ENCODE measurements at regions not wholly inside any gene's neighbourhood (a gene's known extent, or its start where the extent isn't known, plus 50 kb on each side); places are given as distances from the start of the nearest gene placed in this dataset.
A peak's percentile ranks its signal among the peaks of the same experiment; 100 is the strongest.

DNA sequence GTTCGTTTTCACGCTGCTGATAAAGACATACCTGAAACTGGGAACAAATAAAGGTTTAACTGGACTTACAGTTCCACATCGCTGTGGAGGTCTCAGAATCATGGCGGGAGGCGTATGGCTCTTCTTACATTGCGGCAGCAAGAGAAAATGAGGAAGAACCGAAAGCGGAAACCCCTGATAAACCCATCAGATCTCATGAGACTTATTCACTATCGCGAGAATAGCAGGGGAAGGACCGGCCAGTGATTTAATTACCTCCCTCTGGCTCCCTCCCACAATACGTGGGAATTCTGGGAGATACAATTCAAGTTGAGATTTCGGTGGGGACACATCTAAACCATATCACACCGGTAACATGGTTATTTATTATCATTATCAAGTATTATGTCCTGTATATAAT lies 2204.5 kb downstream of the ARAP2 start:
- no peak for DNase-seq

DNA sequence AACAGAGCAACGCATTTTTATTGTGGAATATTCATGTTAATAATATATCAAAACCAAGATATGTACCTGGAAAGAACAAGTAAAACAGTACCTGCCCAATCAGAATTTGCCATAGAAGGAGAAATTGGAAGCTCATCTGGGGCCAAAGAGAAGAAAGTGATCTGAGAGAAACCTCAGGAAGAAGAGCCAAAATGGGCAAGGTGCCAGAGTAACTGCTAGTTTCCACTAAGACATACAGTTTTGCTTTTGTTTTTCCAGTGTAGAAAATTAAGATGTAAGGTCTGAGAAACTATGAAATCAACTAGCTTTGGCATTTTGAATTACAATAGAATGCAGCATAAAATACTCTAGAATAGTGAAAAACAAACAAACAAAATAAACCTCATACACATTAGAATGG lies 2201.2 kb downstream of the ARAP2 start:
- peak; percentile 6 for DNase-seq

DNA sequence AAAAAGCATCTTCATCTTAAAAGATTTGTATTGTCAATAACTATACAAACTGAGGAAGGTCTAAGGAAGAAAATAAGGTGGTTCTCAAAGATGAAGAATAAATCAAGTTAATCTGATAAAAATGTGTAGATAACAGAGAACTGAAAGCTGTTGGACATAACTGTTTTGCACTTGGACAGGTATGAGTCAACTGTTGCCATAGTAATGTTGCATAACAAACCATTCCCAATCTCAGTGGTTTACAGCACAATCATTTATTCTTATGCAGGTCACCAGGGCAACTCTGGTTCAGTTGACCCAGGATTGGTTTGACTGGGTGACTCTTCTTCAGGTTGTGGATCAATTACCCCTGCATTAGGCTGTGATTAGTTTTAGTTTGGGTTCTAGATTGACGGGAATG lies 2197.7 kb downstream of the ARAP2 start:
- DNase-seq: peak; percentile 92

DNA sequence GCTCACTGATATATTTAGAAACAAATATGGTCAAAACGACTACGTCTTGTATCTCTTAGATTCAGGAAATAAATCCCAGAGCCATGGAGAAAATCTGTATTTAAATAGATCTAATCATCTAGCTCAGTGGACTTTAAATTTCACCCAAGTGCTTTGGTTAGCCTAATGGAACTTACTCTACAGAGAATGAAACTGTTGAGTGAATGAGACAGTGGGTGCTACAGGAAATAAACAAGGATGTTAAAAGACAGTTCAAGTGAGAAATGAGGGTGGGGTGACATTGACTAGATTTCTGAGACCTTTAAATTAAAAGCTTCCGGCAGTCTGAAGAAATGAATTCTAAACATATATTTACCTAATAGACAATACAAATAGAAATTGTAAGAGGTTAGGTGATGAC lies 2197.0 kb downstream of the ARAP2 start:
- peak; percentile 83 for DNase-seq

DNA sequence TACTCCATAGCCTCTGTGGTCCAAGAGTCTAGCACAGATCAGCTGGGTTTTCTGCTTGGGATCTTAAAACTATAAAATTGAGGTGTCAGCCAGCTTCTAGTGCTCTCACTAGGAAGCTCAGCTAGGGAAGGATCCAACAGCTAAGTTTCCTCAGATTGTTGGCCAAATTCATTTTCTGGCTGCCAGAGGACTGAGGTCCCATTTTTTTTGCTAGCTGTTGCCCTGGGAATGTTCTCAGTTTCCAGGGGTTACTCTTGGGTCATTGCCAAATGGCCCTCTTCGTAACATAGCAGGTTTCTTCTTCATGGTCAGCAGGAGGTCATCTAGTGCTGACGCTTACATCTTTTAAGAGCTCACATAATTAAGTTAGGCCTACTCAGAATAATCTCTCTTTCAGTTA lies 2178.2 kb downstream of the ARAP2 start:
- no peak for DNase-seq

DNA sequence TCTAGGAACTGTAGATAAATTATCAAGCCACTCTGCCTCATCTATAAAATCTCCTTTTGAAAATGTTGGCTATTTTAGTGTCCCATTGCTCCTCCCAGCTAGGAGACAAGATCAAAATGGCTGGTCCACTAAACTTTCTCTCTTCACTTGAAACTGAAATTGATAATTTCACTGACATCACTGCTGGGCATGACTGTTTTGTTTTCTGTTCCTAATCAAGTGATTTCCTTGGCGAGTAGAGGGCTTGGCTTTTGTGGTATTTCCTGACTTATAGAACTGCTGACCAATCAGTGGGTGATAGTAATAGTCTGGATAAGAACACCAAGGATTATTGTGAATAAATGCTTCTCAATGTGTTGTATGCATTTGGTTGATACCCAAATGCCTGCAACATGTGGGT lies 2152.9 kb downstream of the ARAP2 start:
- no peak for DNase-seq

DNA sequence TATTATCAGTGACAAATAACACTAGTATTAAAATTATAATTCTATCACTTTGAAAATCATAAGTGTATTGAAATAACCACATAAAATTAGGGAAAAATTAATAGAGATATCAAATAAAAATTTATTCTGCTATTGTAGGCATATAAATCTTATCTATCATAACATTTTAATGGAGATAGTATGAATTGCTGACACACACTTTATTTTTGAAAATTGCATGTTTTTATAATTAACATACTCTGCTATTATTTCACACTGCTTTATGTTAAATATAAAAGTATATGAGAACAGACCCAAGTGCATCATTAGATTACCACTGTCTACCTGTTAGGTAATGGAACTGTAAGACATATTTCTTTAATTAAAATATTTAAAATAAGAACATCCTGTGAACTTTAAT lies 2150.2 kb downstream of the ARAP2 start:
- DNase-seq: no peak

DNA sequence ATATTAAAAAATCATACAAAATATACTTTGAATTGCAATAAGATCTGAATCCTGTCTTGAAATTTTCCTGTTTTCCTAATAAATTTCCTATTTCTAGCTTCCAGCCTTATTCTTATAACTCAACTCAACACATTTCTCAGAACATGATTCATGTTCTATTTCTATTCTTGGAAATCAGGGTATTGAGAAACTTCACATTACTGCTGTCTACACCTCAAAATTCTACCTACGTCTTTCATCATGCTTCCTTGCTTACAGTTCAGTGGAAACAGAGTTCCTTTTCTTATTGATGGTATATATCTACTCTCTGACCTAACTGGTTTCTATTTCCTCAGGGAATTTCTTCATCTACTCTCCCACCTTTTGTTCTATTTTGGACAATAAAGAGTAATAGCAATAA lies 2139.0 kb downstream of the ARAP2 start:
- no peak for DNase-seq

DNA sequence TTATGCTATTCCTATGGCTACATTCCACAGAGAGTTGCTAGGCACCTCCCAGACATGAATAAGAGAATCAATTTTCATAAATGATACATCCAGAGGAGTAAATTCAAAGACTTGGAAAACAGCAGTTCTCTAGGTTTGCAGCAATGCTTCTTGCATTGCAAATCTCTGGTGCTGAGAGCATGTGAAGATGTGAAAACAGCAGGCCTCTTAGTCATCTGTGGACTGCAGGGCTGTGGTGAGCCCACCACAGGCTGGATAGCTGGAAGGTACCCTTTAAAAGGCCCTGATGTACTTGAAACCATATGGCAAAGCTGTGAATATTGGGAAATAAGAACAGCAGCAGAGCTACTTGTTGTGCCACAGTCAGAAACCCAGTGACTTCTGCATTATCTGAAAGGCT lies 2135.9 kb downstream of the ARAP2 start:
- no peak for DNase-seq

DNA sequence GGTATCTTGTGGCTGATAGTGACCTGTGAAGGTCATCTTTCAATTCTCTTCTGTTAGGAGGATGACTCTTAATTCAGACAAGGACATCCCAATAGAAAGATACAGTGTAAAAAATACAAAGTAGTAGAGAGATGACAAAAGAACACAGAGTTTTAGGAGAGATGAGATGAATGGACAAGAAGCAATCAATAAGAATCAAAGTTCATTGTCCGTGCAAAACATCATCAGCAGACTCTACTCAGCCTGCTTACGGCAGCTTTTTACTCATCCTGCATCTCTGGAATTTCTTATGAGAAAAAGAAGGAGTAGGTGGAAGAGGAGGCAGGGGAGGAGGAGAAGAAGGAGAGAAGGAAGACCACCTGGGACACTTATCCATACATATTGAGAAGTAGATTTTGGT lies 2131.7 kb downstream of the ARAP2 start:
- no peak for DNase-seq

DNA sequence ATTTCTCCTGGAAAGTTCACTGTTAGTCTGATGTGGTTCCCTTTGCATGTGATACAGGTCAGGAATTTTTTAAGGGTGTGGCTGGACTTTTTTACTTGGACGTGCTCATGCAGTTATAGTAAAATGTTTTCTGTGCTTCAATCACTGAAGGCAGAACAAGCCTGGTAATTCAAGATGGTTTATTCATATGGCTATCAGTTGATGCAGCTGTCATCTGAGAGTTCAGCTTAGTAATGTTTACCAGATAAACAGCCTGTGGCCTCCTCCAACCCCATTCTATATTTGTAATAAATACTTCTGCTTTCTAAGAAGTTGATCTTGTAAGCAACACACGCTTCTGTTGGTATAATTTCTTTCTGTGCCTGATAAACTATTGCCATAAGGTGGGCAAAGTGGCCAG lies 2105.9 kb downstream of the ARAP2 start:
- DNase-seq: peak; percentile 34

DNA sequence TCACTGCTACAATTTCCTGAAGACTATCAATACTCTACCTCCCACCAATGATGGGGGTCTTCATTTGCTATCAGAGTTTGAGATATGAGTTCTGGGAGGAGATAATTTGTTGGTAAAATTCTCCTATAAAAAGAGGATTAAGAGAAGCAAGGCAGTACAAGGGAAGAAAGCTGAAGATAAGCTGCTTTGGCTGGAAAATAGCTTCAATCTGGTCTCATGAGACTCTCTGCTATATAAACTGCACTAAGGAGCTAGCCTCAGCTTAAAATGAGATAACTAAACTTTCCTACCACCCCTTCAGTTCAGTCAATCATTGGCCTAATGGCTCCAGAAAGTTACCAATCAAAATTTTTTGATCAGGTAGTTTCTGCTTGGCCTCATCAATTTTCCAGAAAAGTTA lies 2105.0 kb downstream of the ARAP2 start:
- DNase-seq: no peak

DNA sequence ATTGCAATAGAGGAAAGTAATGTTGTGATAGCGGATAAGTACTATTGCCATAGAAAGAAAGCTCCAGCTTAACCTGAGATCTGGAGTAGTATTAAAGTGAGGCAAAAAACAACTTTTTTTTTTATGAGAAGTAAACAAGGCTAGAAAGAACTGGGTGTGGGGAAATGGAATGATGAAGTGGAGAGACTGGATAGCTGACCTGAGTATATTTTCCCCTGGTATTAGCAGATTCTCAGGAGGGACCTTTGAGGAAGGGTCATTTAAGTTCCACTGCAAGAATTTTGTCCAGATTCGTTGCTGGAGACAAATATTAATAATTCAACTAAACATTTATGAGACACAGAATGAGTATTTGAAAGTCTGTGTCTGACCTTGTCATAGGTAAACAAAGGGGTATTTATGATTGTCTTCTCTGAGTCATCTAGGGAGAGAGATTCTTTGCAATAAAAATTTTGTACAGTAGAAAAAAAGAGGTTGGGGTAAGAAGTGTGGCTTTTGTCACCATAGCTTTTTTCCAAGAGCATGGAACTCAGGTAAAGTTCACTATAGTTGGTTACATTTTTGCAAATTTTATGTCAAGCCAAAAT lies 2095.9 kb downstream of the ARAP2 start:
- peak; percentile 37 for DNase-seq

DNA sequence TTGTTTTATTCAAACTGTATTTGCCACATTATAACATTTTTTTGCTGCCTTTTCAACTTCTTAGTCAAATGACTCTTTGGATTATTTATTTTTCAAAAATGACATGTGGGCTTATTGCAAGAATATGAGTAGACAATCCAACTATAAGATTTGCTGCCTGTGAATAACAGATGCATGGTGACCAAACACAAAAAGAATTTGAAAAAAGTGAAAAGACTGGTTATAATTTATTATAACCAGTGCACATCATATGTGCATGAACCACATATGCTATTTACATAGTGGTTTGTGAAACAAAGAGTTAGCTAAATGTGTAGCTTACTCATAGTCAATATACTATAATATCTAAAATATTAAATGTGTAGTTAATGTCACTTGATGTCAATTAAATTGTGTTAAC lies 2086.8 kb downstream of the ARAP2 start:
- no peak for DNase-seq

DNA sequence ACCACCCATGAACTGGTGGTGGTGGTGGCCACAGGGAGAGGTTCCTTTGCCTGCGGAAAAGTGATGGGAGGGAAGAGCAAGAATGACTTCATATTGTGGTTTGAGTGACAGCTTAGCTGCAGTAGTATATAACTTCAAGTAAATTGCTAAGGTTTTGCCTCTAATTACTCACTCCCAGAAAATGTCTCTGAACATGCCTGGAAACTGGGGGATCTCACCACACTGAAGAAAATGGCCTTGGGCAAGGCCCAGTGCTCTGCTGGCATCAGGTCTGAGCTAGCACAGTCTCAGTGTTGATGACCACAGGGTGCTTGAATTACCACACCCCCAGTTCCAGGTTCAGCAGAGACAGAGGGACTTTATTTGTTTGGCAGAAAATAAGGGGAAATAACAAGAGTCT lies 2085.4 kb downstream of the ARAP2 start:
- no peak for DNase-seq

DNA sequence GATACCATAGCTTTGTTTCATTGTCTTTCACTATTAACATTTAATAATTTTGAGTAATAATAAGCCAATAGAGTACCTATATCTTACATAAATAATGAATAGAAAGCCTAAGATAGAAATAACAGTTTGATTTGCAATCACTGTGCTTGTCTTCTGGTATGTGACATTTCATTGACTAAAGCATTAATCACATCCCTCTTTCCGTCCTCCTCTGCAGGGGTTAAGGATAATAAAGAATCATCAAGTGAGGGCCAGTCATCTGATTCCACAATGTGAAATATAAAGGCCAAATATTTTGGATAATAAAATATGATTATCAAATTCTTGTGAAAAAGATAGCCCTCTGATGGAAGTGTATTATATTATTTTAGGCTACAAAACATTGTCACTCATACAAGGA lies 2073.4 kb downstream of the ARAP2 start:
- DNase-seq: no peak

DNA sequence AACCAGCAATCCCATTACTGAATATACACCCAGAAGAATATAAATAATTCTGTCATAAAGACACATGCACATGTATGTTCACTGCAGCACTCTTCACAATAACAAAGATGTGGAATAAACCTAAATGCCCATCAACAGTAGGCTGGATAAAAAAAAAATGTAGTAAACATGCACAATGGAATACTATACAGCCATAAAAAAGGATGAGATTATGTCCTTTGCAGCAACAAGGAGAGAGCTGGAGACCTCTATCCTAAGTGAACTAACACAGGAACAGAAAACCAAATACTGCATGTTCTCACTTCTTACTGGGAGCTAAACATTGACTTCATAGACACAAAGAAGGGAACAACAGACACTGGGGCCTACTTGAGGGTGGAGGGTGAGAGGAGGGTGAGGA lies 2067.7 kb downstream of the ARAP2 start:
- no peak for DNase-seq

DNA sequence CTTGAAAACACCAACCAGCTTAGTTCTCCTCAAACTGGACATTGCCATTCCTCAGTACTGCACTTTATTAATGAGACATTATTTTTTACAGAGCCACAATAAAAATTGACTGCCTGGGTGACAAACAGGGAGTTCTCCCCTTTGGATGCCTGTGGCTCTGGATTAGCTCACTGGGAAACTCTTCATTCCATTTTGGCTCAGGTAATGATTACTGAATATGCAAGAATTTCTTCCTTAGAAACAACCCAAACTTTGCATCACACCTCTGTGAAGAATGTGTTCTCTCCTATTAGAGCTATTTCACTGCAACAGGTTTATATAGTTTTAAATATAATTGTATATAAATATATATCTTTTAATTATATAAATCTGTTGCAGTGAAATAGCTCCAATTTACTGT lies 2065.8 kb downstream of the ARAP2 start:
- DNase-seq: no peak

DNA sequence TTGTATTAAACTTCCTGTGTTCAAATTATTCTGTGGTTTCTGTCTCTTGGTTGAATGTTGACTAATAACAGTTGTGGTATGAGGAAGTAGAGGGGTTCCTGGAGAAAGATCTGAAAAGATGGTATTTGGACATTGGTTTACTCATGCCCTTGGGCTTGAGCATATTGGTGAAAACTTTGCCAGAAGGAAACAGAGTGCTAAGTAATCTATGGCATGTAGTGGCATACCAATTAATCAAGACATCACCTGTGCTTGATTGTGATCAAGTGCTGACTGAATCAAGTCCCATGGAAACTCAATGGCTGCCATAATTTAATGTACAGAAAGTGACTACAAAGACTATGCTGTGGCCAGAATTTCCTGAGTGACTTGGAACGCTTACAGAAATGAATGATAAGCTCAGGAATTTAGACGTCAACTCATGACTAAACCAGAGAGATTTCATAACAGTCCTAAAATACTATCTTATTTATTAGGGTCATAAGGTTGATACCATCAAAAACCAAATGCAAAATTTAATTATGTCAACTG lies 2062.9 kb downstream of the ARAP2 start:
- DNase-seq: peak; percentile 21

DNA sequence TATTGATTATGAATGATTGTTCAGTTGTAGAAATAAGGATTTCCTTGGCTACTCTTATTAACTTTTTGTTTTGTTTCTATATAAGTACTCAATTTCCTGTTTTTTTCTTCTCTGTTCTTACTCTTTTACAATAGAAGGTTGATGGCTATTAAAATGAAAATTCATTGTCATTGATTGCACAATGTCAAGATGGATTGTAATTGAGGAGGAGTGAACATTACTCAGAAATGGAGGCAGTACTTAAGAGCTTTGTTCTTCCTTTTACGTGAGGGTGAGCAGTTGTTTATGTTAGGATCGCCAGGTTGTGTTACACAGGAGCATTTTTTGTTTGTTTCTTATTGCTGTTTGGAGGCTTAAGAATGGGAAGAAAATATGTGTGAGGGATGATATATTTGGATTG lies 2062.4 kb downstream of the ARAP2 start:
- no peak for DNase-seq

DNA sequence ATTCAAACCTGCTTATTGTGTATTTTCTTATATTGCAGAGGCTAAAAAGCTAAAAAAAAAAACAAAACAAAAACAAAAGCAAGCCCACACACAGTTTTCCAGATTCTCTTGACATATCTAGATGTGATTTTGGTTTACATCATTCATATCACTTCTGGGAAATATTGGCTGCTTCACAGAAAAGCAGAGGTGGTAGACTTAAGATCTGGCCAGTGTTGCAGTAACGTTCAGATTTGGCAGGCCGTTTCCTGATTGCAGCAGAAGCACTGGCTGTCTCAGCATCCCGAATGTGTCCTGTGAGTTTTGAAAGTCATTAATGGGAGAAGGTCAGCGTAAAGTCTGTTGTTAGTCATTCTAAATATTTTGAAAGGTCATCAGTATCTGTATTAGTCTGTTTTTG lies 2062.0 kb downstream of the ARAP2 start:
- no peak for DNase-seq

DNA sequence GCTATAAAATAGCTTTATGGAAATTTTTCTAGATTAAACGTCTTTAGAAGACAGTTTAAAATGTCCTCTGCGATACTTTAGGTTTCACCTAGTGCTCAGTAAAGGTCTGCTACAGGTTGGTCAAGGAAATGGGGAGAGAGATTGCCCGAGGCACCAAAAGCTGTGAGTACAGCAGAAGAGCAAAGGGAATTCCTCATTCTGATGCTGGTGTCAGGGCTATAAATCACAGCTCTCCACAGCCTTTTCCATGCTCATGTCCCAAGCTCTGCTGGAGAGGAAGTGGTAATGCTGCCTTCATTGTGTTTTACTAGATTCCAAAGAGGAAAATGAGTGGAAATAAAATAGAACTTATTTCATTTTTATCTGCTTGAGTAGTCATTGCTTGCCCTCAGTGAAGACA lies 2060.4 kb downstream of the ARAP2 start:
- no peak for DNase-seq

DNA sequence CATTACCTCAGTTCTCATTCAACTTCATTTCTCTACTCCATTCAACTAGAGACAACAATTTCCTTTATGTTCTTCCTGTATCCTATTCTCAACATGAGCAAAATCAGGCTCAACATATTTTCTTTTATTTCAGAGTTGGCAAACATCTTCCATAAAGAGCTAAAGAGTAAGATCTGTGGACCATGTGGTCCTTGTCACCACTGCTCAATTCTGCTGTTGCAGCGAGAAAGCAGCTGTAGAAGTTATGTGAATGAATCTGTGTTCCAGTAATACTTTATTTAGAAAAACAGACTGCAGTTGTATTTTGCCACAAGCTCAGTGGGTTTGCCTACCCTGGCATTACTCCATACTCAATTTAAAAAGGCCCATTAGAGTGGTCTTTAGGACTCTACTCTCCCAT lies 2057.3 kb downstream of the ARAP2 start:
- DNase-seq: no peak

DNA sequence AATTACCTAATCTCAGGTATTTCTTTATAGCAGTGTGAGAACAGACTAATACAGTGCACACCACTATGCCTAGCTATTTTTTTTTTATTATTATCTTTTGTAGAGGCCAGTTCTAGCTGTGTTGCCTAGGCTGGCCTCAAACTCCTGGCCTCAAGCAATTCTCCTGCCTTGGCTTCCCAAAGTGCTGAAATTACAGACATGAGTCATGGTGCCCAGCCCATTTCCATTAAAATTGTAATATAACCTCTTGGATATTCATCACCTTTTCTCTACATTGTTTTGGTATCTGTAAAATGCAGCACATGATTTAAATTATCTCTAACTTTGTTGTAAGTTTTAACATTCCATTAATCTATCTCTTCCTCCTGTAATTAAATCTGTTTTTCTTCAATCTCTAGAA lies 2052.9 kb downstream of the ARAP2 start:
- no peak for DNase-seq

DNA sequence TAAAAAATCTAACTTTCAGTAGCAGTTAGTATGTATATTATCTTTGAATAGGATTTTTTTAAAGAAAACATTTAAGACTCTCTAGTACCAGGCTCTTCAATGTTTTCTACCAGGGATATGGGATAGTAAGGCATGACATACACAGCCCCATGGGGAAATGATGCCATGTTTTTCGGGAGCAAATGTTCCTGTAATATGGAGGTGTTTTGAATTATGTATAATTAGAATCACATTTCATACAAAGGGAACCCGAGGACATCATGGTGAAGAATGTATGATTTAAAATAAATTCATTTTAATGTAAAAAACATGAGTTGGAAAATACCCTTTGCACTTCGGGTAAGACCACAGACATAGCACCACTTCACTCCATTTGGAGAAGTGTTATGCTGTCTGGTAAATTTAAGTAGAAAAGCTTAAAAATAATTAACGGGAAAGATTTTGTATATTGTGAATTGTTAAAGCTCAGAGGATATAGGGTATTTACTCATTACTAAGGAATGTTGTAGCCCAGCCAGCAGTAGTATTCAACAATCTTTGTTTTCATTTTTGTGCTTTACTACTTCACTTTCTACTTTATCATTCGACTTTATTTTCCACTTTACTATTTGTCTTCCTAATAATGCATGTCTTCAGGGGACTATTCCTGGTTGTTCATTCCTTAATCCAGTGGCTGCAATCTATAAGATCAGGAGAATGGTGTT lies 2050.7 kb downstream of the ARAP2 start:
- no peak for DNase-seq

Data from DMS53 (cell line).